BE2C (cell line): ENCODE measurements at regions not wholly inside any gene's neighbourhood (a gene's known extent, or its start where the extent isn't known, plus 50 kb on each side); places are given as distances from the start of the nearest gene placed in this dataset.

Experiments used
- DNase-seq: peaks from one replicate; pipeline ENCODE4 v3.0.0-alpha.2; 2020
- H3K27me3 ChIP-seq: fragments of 250-450 bp; sonication (Bioruptor Pico); 2 replicates; pipeline ENCODE4 v1.5.1; 2020; ENCODE audit warnings: mild to moderate bottlenecking
- H3K36me3 ChIP-seq: fragments of 250-450 bp; sonication (Bioruptor Pico); 2 replicates; pipeline ENCODE4 v1.5.1; 2020; ENCODE audit warnings: mild to moderate bottlenecking
- H3K4me1 ChIP-seq: fragments of 250-450 bp; sonication (Bioruptor Pico); 2 replicates; pipeline ENCODE4 v1.5.1; 2020
- H3K4me3 ChIP-seq: 2 replicates; pipeline ENCODE4 v1.5.1; 2011; ENCODE audit warnings: low read depth, low read length
- H3K9me3 ChIP-seq: fragments of 250-450 bp; sonication (Bioruptor Pico); 2 replicates; pipeline ENCODE4 v1.5.1; 2020
- TF ChIP-seq, protein P1 (sequence below): IDR thresholded peaks from 2 replicates; pipeline ENCODE4 v1.5.1; 2012; ENCODE audit warnings: mild to moderate bottlenecking, low read depth, low read length

DNA sequence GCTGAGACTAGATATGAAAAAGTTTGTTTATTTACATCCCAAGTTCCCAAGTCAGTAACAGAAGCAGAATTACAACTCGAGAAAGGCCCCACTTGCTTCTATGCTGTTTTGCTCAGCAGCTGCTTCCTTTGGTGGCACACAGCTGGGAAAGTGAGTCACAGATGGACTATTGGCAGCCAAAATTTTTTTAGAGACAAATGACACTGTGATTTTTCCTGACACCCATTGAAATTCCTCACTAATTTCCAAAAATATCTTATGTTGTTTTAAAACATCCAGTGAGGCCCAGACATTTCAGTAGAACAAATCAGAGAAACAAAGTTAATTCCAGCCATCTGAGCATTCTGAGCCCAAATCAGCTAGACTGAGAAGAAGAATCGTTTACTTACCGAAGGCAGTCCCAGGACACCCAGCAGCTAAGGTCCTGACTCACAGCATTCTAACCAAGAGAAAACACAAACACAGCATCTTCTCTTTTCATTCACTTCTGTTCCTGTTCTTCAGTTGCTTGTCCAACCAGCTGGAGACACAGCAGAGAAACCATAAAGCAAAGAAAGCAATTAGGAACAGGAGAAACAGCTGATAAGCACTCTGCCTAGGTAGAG lies 188.3 kb downstream of the DAD1 start:
- no peak for DNase-seq
- Histone ChIP-seq H3K9me3 (no peaks in the 10 kb centered on the region), H3K4me1 (no peaks in the 10 kb centered on the region), H3K4me3 (no peak overlapping the region), H3K36me3 (no peaks in the 10 kb centered on the region), H3K27me3 (peaks cover 6% of the 10 kb centered on the region; the same call in 1 of the 2 replicates)
- TF ChIP-seq, protein P1, sequence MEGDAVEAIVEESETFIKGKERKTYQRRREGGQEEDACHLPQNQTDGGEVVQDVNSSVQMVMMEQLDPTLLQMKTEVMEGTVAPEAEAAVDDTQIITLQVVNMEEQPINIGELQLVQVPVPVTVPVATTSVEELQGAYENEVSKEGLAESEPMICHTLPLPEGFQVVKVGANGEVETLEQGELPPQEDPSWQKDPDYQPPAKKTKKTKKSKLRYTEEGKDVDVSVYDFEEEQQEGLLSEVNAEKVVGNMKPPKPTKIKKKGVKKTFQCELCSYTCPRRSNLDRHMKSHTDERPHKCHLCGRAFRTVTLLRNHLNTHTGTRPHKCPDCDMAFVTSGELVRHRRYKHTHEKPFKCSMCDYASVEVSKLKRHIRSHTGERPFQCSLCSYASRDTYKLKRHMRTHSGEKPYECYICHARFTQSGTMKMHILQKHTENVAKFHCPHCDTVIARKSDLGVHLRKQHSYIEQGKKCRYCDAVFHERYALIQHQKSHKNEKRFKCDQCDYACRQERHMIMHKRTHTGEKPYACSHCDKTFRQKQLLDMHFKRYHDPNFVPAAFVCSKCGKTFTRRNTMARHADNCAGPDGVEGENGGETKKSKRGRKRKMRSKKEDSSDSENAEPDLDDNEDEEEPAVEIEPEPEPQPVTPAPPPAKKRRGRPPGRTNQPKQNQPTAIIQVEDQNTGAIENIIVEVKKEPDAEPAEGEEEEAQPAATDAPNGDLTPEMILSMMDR: no peak

DNA sequence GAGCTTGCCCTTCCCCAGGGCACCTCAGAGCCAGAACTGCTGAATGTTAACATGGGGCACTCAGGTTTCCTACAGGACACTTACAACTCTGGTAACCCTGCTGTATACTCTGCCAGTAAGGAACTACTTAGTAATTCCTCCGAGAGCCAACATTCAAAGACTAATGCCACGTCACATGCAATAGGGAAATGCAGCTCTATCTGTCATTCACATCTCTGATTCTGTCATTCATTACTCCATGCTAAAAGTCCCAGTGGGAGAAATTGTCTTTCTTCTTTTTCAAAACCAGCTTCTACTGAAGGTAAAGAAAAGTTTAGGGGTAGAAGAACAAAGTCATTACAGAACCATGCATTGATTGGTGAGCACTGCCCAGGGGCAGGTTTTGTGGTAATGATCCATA lies 189.2 kb downstream of the DAD1 start:
- no peaks in the 10 kb centered on the region for H3K36me3 ChIP-seq
- H3K27me3 ChIP-seq: peaks cover 6% of the 10 kb centered on the region; the same call in 1 of the 2 replicates
- no peaks in the 10 kb centered on the region for H3K9me3 ChIP-seq
- no peaks in the 10 kb centered on the region for H3K4me1 ChIP-seq
- H3K4me3 ChIP-seq: no peak overlapping the region
- TF ChIP-seq, protein P1: no peak
- no peak for DNase-seq

GRCh38 chr14:22397221-22397737 lies 191.7 kb downstream of the DAD1 start:
- DNase-seq: peak; percentile 43
- TF ChIP-seq, protein P1: peak; percentile 15; the same call in 1 of the 2 replicates
- Histone ChIP-seq H3K27me3 (no peaks in the 10 kb centered on the region), H3K4me1 (no peaks in the 10 kb centered on the region), H3K9me3 (no peaks in the 10 kb centered on the region), H3K36me3 (no peaks in the 10 kb centered on the region), H3K4me3 (no peak overlapping the region)

DNA sequence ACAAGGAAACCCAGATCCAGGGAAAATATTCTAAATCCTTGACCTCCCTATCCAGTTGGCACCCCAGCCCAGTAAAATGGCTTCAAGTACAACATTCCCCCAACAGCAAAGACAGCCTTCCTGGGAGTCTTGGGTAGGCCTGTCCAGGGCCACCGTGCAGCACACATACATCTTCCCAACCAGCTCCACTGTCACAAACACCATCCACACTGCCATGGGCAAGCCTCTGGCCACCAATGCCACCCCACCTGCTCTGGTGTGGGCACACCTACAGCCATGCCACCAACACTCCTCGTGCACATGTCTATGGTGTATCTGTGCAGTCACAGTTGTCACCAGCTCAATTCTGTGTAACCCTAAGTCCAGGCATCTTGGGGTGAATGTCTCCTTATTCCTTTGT lies 193.2 kb downstream of the DAD1 start:
- TF ChIP-seq, protein P1: no peak
- H3K36me3 ChIP-seq: no peaks in the 10 kb centered on the region
- no peaks in the 10 kb centered on the region for H3K9me3 ChIP-seq
- no peaks in the 10 kb centered on the region for H3K27me3 ChIP-seq
- H3K4me1 ChIP-seq: no peaks in the 10 kb centered on the region
- no peak overlapping the region for H3K4me3 ChIP-seq
- DNase-seq: no peak

DNA sequence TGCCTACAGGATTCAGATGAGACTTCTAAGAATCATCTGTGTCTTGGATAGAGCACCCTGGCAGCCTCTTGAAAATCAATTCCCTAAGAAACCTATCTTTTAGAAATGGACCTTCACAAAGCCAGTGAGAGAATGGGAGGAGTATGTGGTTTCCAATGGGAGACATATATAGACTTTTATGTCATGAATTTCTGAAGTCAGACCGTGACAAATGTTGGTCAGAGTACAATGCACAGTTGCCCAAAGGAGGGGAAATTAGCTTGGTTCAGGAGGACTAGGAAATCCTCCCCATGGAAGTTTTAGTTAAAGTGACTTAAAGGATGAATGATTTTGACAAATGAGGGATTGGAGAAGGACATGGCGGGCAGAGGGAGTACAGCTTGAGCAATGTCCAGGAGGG lies 194.4 kb downstream of the DAD1 start:
- Histone ChIP-seq H3K4me3 (no peak overlapping the region), H3K4me1 (no peaks in the 10 kb centered on the region), H3K27me3 (no peaks in the 10 kb centered on the region), H3K36me3 (no peaks in the 10 kb centered on the region), H3K9me3 (no peaks in the 10 kb centered on the region)
- no peak for DNase-seq
- TF ChIP-seq, protein P1: no peak

- no peaks in the 10 kb centered on the region for H3K36me3 ChIP-seq
- H3K27me3 ChIP-seq: no peaks in the 10 kb centered on the region
- TF ChIP-seq, protein P1: no peak
- no peaks in the 10 kb centered on the region for H3K9me3 ChIP-seq
- no peak overlapping the region for H3K4me3 ChIP-seq
- no peak for DNase-seq
- no peaks in the 10 kb centered on the region for H3K4me1 ChIP-seq
Observed at GRCh38 chr14:22393796-22394195, 195.2 kb downstream of the DAD1 start.
